ENCODE measurements at regions not wholly inside any gene's neighbourhood (a gene's known extent, or its start where the extent isn't known, plus 50 kb on each side); places are given as distances from the start of the nearest gene placed in this dataset.

DNA sequence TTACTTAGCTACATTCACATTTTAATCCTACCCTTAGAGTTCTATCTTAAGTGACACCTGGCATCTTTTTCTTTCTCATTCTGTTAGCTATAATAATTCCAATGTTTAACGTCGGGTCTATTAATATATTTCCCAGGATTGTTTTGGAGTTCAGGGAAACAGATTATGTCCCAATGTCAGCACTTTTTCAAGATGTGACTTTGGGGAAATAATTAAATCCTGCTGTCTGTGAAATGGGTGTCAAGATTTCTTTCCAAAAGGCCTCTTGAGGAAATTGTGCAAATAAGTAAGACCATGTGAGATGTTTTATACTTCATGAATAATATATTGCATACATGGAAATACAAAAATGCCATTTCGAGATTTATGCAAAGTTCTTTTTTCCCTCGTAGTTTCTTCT lies 887.6 kb upstream of the SEL1L start:
- no peak for TF ChIP-seq FOXA1 (IDR thresholded peaks at IDR 0.05)
- TF ChIP-seq SUZ12 (IDR thresholded peaks at IDR 0.05): no peak
- no peak for TF ChIP-seq BHLHE40 (IDR thresholded peaks at IDR 0.05; ENCODE audit: borderline replicate concordance)
